Erythroblast (primary cell): ENCODE measurements at regions not wholly inside any gene's neighbourhood (a gene's known extent, or its start where the extent isn't known, plus 50 kb on each side); places are given as distances from the start of the nearest gene placed in this dataset.

Experiments
- GATA1 ChIP-seq: IDR thresholded peaks from 2 replicates; pipeline ENCODE4 v1.6.1; 2011; ENCODE audit warnings: low read depth, mild to moderate bottlenecking, control low read depth, low read length, moderate library complexity
- POLR2A ChIP-seq: IDR thresholded peaks from 2 replicates; pipeline ENCODE4 v1.6.1; 2011; ENCODE audit warnings: mild to moderate bottlenecking, low read length

DNA sequence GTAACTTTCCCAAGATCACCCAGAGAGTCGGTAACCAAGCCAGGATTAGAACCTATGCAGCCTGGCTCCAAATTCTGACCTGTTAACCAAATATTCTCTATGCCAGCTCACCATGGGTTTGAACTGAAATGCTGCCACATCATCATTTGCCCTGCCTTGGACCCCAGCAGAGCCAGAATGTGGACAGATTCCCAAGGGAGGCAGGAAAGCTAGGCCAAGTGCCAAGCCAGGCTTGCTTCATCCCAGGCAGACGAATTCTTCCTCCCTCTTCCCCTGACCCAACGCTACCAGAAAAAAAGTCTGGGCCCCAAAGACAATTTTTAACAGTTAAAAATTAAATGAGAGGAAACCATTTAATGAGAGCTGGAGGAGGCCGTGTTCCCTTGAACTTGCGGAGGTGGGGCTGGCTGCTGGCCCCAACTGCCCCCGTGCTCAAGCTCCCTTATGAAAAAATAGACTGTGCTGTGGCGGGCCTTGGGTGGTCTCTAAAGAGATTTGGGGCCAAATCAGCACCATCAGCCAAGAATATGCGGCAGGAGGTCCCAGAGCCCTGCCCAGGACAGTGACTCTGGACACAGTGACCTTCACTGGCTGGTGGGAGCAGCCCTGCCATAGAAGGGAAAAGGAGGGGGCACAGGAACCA, 184.1 kb upstream of the SYT13 start:
- TF ChIP-seq POLR2A (no peak), GATA1 (no peak)
